OCI-LY7 (cell line): ENCODE measurements at regions not wholly inside any gene's neighbourhood (a gene's known extent, or its start where the extent isn't known, plus 50 kb on each side); places are given as distances from the start of the nearest gene placed in this dataset.

Experiments used
- BruUV-seq: library from RNA; stranded (reverse); fragments of 400-500 nt; replicated peaks from 2 replicates; lab custom pipeline; 2021; lab: Mats Ljungman, UMichigan
- CTCF ChIA-PET: fragments of 300-600 bp; sonication (Branson Sonifier 250); formaldehyde crosslinking; loops from one replicate; lab custom pipeline; 2022; ENCODE audit warnings: antibody characterized with exemption; ENCODE audit not compliant: unreplicated experiment; lab: Charles Lee
- POLR2A ChIA-PET: fragments of 300-600 bp; sonication (Branson Sonifier 250); formaldehyde crosslinking; loops from one replicate; lab custom pipeline; 2022; ENCODE audit warnings: antibody characterized with exemption; lab: Charles Lee
- DNase-seq: peaks from one replicate; pipeline ENCODE4 v3.0.0-alpha.2; 2015; ENCODE audit warnings: low spot score
- H2AFZ ChIP-seq: fragments of 200-600 bp; sonication (generic), shearing (Covaris generic); 2 replicates; pipeline ENCODE4 v1.6.1; 2014; ENCODE audit warnings: mild to moderate bottlenecking, antibody characterized with exemption, low read length, moderate library complexity
- H3K27ac ChIP-seq: fragments of 200-600 bp; sonication (generic); 2 replicates; pipeline ENCODE4 v1.5.1; 2014; ENCODE audit warnings: mixed run types, low read depth, mild to moderate bottlenecking, moderate library complexity, low read length, inconsistent platforms; ENCODE audit not compliant: poor library complexity, severe bottlenecking
- H3K36me3 ChIP-seq: fragments of 200-600 bp; sonication (generic); 2 replicates; pipeline ENCODE4 v1.6.1; 2014; ENCODE audit warnings: mild to moderate bottlenecking, antibody characterized with exemption, low read length, moderate library complexity, mixed read lengths; ENCODE audit not compliant: insufficient read depth
- H3K4me1 ChIP-seq: fragments of 200-600 bp; sonication (generic); 2 replicates; pipeline ENCODE4 v1.5.1; 2014; ENCODE audit warnings: mild to moderate bottlenecking, low read length; ENCODE audit not compliant: insufficient read depth, poor library complexity, severe bottlenecking
- H3K4me2 ChIP-seq: fragments of 200-600 bp; sonication (generic); 2 replicates; pipeline ENCODE4 v1.6.1; 2014; ENCODE audit warnings: mild to moderate bottlenecking, low read length
- H3K4me3 ChIP-seq: fragments of 200-600 bp; sonication (generic); 2 replicates; pipeline ENCODE4 v1.5.1; 2014; ENCODE audit warnings: mild to moderate bottlenecking, low read depth, low read length; ENCODE audit not compliant: poor library complexity, severe bottlenecking
- H3K79me2 ChIP-seq: fragments of 200-600 bp; sonication (generic); 2 replicates; pipeline ENCODE4 v1.6.1; 2016; ENCODE audit warnings: low read depth, mild to moderate bottlenecking, low read length, moderate library complexity, mixed read lengths; ENCODE audit not compliant: insufficient read depth
- H3K9me2 ChIP-seq: fragments of 200-600 bp; sonication (generic); 2 replicates; pipeline ENCODE4 v1.6.1; 2016; ENCODE audit warnings: mild to moderate bottlenecking, low read length, mixed read lengths; ENCODE audit not compliant: insufficient read depth
- H3K9me3 ChIP-seq: fragments of 200-600 bp; sonication (generic); 2 replicates; pipeline ENCODE4 v1.6.1; 2014; ENCODE audit warnings: mild to moderate bottlenecking, mixed run types, low read length, mixed read lengths
- H4K20me1 ChIP-seq: fragments of 200-600 bp; sonication (generic); 2 replicates; pipeline ENCODE4 v1.6.1; 2014; ENCODE audit warnings: mild to moderate bottlenecking, antibody characterized with exemption, low read length, moderate library complexity, mixed read lengths; ENCODE audit not compliant: insufficient read depth
- CTCF ChIP-seq: fragments of 200-600 bp; sonication (generic); conservative IDR thresholded peaks from 2 replicates; pipeline ENCODE4 v1.5.1; 2014; ENCODE audit warnings: mild to moderate bottlenecking, antibody characterized with exemption, low read length, moderate library complexity, mixed read lengths
- EZH2phosphoT487 ChIP-seq: fragments of 200-600 bp; sonication (generic); IDR thresholded peaks from 2 replicates; pipeline ENCODE4 v1.6.1; 2018; ENCODE audit warnings: low read depth, borderline replicate concordance, mild to moderate bottlenecking, mixed run types, antibody characterized with exemption, low read length, moderate library complexity, mixed read lengths
- intact Hi-C: fragments of 100-400 bp; cut with micrococcal nuclease; formaldehyde crosslinking; loops from one replicate; pipeline ENCODE4 v1.10.0; 2022; ENCODE audit not compliant: unreplicated experiment

GRCh38 chr2:128549094-128549493 is 230.4 kb upstream of the HS6ST1 start:
- no peak for DNase-seq
- Histone ChIP-seq H3K27ac (no peak overlapping the region), H3K9me3 (no peaks in the 10 kb centered on the region), H3K4me3 (no peak overlapping the region), H4K20me1 (no peaks in the 10 kb centered on the region), H3K36me3 (no peaks in the 10 kb centered on the region), H3K4me1 (no peaks in the 10 kb centered on the region), H3K4me2 (no peak overlapping the region), H3K9me2 (no peaks in the 10 kb centered on the region), H3K79me2 (no peaks in the 10 kb centered on the region), H2AFZ (no peak overlapping the region)
- ChIA-PET POLR2A (no interaction called here), CTCF (no interaction called here)
- BruUV-seq = no TSS peak
- no peak for TF ChIP-seq EZH2phosphoT487
- TF ChIP-seq CTCF = no peak
- intact Hi-C loops = no loop called here

- ChIA-PET POLR2A (no interaction called here), CTCF (no interaction called here)
- no peaks in the 10 kb centered on the region for H3K4me1 ChIP-seq
- no TSS peak for BruUV-seq
- intact Hi-C loops = no loop called here
- TF ChIP-seq CTCF = no peak
- no peak for TF ChIP-seq EZH2phosphoT487
- no peak for DNase-seq
- H2AFZ ChIP-seq = no peak overlapping the region
- H3K36me3 ChIP-seq = no peaks in the 10 kb centered on the region
- no peaks in the 10 kb centered on the region for H3K9me3 ChIP-seq
- no peak overlapping the region for H3K4me2 ChIP-seq
- no peaks in the 10 kb centered on the region for H3K9me2 ChIP-seq
- no peak overlapping the region for H3K4me3 ChIP-seq
- H3K27ac ChIP-seq = no peak overlapping the region
- H3K79me2 ChIP-seq = no peaks in the 10 kb centered on the region
- H4K20me1 ChIP-seq = no peaks in the 10 kb centered on the region
These were observed 231.1 kb upstream of the HS6ST1 start for GRCh38 chr2:128549646-128550260.

GRCh38 chr2:128550389-128550788 is 231.7 kb upstream of the HS6ST1 start:
- BruUV-seq = no TSS peak
- no peak for DNase-seq
- no peaks in the 10 kb centered on the region for H4K20me1 ChIP-seq
- POLR2A ChIA-PET = no interaction called here
- CTCF ChIA-PET = interaction anchor here (0.5 kb wide), 1 partner anchor 26 kb away, joined by 3 read pairs; no protein-coding TSS in a partner anchor
- H3K79me2 ChIP-seq = no peaks in the 10 kb centered on the region
- H2AFZ ChIP-seq = no peak overlapping the region
- no peaks in the 10 kb centered on the region for H3K9me3 ChIP-seq
- H3K27ac ChIP-seq = no peak overlapping the region
- no peak overlapping the region for H3K4me3 ChIP-seq
- intact Hi-C loops = no loop called here
- no peaks in the 10 kb centered on the region for H3K36me3 ChIP-seq
- H3K4me1 ChIP-seq = no peaks in the 10 kb centered on the region
- H3K9me2 ChIP-seq = no peaks in the 10 kb centered on the region
- TF ChIP-seq CTCF = no peak
- TF ChIP-seq EZH2phosphoT487 = no peak
- no peak overlapping the region for H3K4me2 ChIP-seq
